IPS-NIHi7 (cell line): ENCODE measurements at regions not wholly inside any gene's neighbourhood (a gene's known extent, or its start where the extent isn't known, plus 50 kb on each side); places are given as distances from the start of the nearest gene placed in this dataset.

Source experiments
- DNase-seq: peaks from one replicate; pipeline ENCODE4 v3.0.0; 2012; ENCODE audit warnings: mixed read lengths; ENCODE audit errors: extremely low spot score

GRCh38 chr6:150651808-150652470, 52.3 kb downstream of the PLEKHG1 start:
- DNase-seq, result no peak

- no peak for DNase-seq
Observed at GRCh38 chr6:150652848-150653613, 53.3 kb downstream of the PLEKHG1 start.

GRCh38 chr6:150654608-150655007, 54.9 kb downstream of the PLEKHG1 start:
- DNase-seq, result no peak

GRCh38 chr6:150656156-150656555, 56.5 kb downstream of the PLEKHG1 start:
- no peak for DNase-seq

GRCh38 chr6:150658421-150658820, 58.7 kb downstream of the PLEKHG1 start:
- DNase-seq, result no peak

GRCh38 chr6:150659046-150659763, 59.5 kb downstream of the PLEKHG1 start:
- no peak for DNase-seq

GRCh38 chr6:150661216-150662007, 61.7 kb downstream of the PLEKHG1 start:
- DNase-seq, result no peak

GRCh38 chr6:150662814-150663213, 63.1 kb downstream of the PLEKHG1 start:
- DNase-seq, result no peak

GRCh38 chr6:150664091-150664490, 64.4 kb downstream of the PLEKHG1 start:
- no peak for DNase-seq

GRCh38 chr6:150666071-150666470, 66.4 kb downstream of the PLEKHG1 start:
- DNase-seq, result no peak

GRCh38 chr6:150667359-150667758, 67.7 kb downstream of the PLEKHG1 start:
- no peak for DNase-seq

GRCh38 chr6:150667977-150668716, 68.5 kb downstream of the PLEKHG1 start:
- peak; percentile 17 for DNase-seq

- DNase-seq, result no peak
Observed at GRCh38 chr6:150668900-150669302, 69.2 kb downstream of the PLEKHG1 start.

- DNase-seq, result no peak
Observed at GRCh38 chr6:150670311-150670710, 70.6 kb downstream of the PLEKHG1 start.

GRCh38 chr6:150672800-150673199, 73.1 kb downstream of the PLEKHG1 start:
- DNase-seq, result no peak

- DNase-seq, result no peak
Observed at GRCh38 chr6:150673720-150674346, 74.1 kb downstream of the PLEKHG1 start.

GRCh38 chr6:150676344-150676743, 76.7 kb downstream of the PLEKHG1 start:
- no peak for DNase-seq

GRCh38 chr6:150676772-150677171, 77.1 kb downstream of the PLEKHG1 start:
- no peak for DNase-seq

GRCh38 chr6:150680510-150680909, 80.8 kb downstream of the PLEKHG1 start:
- DNase-seq, result no peak

GRCh38 chr6:150681578-150682395, 82.1 kb downstream of the PLEKHG1 start:
- DNase-seq, result no peak
